Gastrocnemius medialis (tissue), 4 donors: ENCODE measurements at regions not wholly inside any gene's neighbourhood (a gene's known extent, or its start where the extent isn't known, plus 50 kb on each side); places are given as distances from the start of the nearest gene placed in this dataset.

Experiments
- ATAC-seq, 2 donors: fragments of 150-250 bp; one replicate each; pipeline ENCODE4 v1.9.1; 2016
- DNase-seq, 2 donors: peaks; one replicate each; pipeline ENCODE4 v3.0.0-alpha.2; 2019
- H3K27ac ChIP-seq, 4 donors: fragments of 200-600 bp; sonication (generic); 1 replicate in 1 of 4; 2 replicates in 3 of 4; pipeline ENCODE4 v1.5.1; 2016 to 2018; ENCODE audit warnings: mild to moderate bottlenecking in 2 of 4, moderate library complexity in 1 of 4
- H3K27me3 ChIP-seq, 3 donors: fragments of 200-600 bp; sonication (generic) in 2 of 3; 1 replicate in 1 of 3; 2 replicates in 2 of 3; pipeline versions ENCODE4 v1.5.1 to v1.6.0; 2016 to 2019; ENCODE audit warnings: mild to moderate bottlenecking in 1 of 3, moderate library complexity in 1 of 3
- H3K36me3 ChIP-seq, 2 donors: fragments of 200-600 bp; sonication (generic) in 1 of 2; one replicate each; pipeline ENCODE4 v1.5.1; 2017 to 2018
- H3K4me1 ChIP-seq, 2 donors: fragments of 200-600 bp; sonication (generic) in 1 of 2; one replicate each; pipeline ENCODE4 v1.5.1; 2016 to 2017; ENCODE audit warnings: mild to moderate bottlenecking in 2 of 2
- H3K4me3 ChIP-seq, 4 donors: fragments of 200-600 bp; sonication (generic) in 3 of 4; 1 replicate in 1 of 4; 2 replicates in 3 of 4; pipeline ENCODE4 v1.5.1; 2016 to 2019; ENCODE audit warnings: mild to moderate bottlenecking in 2 of 4
- H3K9me3 ChIP-seq, 3 donors: fragments of 200-600 bp; sonication (generic) in 2 of 3; 1 replicate in 1 of 3; 2 replicates in 2 of 3; pipeline ENCODE4 v1.5.1; 2016 to 2019
- POLR2A ChIP-seq, 2 donors: fragments of 450-650 bp; IDR thresholded peaks; one replicate each; pipeline ENCODE4 v1.6.1; 2017; ENCODE audit warnings: antibody characterized with exemption in 2 of 2, mild to moderate bottlenecking in 2 of 2, moderate library complexity in 2 of 2
- in situ Hi-C, 4 donors: fragments of 200-750 bp; cut with MboI; loops; one replicate each; pipeline versions ENCODE4 v1.15.0 to v1.8.0; 2017; ENCODE audit warnings: low sequenced_read_pairs in 4 of 4
- intact Hi-C: fragments of 100-400 bp; cut with DNase I; formaldehyde crosslinking; loops from one replicate; pipeline ENCODE4 v1.15.1; 2023; ENCODE audit warnings: low total_unique reads
- TF ChIP-seq, protein P1 (sequence below), 5 experiments: fragments of 450-650 bp in 3 of 5; fragments of 200-600 bp in 2 of 5; sonication (generic) in 2 of 5; IDR thresholded peaks in 4 of 5; conservative IDR thresholded peaks in 1 of 5; 1 replicate in 4 of 5; 2 replicates in 1 of 5; pipeline ENCODE4 v1.5.1; 2016 to 2019; ENCODE audit warnings: antibody characterized with exemption in 5 of 5, mild to moderate bottlenecking in 3 of 5, moderate library complexity in 3 of 5

DNA sequence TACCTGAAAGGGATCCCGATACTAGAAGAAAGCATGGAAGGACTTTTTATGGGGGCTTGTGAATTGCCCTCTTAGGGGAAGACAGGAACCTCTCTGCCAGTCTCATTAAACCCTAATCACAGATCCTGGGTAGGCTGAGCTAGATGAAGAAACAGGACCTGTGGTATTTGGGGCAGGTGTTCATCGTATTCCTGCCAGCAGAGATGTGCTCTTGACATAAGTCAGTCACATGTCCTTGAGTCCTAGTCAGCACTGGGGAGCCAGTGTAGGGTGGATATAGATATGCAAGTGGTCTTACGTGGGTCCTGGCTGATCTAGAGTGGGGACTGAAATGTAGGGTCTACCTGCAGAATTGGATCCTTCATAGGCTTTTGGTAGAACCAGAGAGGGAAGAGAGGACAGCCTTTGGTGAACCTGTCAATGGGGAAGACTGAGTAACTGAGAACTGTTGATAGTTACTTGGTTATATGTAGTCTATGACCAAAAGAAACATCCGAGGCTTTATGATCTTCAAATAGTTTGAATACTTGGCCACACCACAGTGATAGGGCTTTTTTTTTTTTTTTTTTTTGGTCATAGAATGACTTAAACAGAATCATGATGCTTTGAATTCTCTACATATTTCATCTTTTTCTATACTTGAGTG, 63.5 kb upstream of the WDR1 start:
- peaks cover 0 to 2% of the 10 kb centered on the region in 2 donors for H3K4me1 ChIP-seq

DNA sequence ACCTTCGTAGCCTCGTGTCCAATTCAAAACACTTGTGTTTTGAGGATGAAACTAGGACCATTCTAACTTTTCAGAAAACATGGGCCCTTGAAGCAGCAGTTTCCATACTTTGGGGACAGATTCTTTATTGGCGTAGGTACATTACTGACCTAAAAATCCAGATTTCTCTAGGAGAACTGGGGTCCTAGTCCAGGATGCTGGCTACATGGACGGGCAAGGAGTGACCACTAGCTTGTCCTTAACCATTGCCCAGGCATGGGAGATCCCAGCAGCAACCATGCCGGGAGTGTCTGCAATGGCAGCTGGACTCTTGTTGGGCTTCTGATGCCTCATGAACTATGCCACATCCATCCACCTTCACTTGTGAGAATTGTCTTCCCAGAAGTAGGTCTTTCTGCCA, 62.2 kb upstream of the WDR1 start:
- peaks cover 13 to 15% of the 10 kb centered on the region in 2 donors for H3K4me1 ChIP-seq
- no peak overlapping the region for H3K4me3 ChIP-seq
- DNase-seq (no peak), ATAC-seq (no peak)
- in situ Hi-C loops = no loop called here
- H3K27ac ChIP-seq = no peak overlapping the region
- TF ChIP-seq POLR2A (IDR thresholded peaks at IDR 0.05) = no peak
- TF ChIP-seq, protein P1, sequence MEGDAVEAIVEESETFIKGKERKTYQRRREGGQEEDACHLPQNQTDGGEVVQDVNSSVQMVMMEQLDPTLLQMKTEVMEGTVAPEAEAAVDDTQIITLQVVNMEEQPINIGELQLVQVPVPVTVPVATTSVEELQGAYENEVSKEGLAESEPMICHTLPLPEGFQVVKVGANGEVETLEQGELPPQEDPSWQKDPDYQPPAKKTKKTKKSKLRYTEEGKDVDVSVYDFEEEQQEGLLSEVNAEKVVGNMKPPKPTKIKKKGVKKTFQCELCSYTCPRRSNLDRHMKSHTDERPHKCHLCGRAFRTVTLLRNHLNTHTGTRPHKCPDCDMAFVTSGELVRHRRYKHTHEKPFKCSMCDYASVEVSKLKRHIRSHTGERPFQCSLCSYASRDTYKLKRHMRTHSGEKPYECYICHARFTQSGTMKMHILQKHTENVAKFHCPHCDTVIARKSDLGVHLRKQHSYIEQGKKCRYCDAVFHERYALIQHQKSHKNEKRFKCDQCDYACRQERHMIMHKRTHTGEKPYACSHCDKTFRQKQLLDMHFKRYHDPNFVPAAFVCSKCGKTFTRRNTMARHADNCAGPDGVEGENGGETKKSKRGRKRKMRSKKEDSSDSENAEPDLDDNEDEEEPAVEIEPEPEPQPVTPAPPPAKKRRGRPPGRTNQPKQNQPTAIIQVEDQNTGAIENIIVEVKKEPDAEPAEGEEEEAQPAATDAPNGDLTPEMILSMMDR (IDR thresholded peaks at IDR 0.05 in 4 of 5, conservative IDR thresholded peaks at IDR 0.05 in 1 of 5) = no peak
- H3K9me3 ChIP-seq = no peaks in the 10 kb centered on the region
- no peaks in the 10 kb centered on the region for H3K36me3 ChIP-seq
- no peaks in the 10 kb centered on the region for H3K27me3 ChIP-seq
- intact Hi-C loops = no loop called here

More for the DNA sequence above, 63.5 kb upstream of the WDR1 start:
- no peak for ATAC-seq
- no peak for TF ChIP-seq POLR2A (IDR thresholded peaks at IDR 0.05)
- TF ChIP-seq, protein P1 (IDR thresholded peaks at IDR 0.05 in 4 of 5, conservative IDR thresholded peaks at IDR 0.05 in 1 of 5) = no peak
- intact Hi-C loops (no loop called here), in situ Hi-C loops (no loop called here)
- Histone ChIP-seq H3K27ac (no peak overlapping the region), H3K4me3 (no peak overlapping the region), H3K27me3 (no peaks in the 10 kb centered on the region), H3K9me3 (no peaks in the 10 kb centered on the region), H3K36me3 (no peaks in the 10 kb centered on the region)
- no peak for DNase-seq

DNA sequence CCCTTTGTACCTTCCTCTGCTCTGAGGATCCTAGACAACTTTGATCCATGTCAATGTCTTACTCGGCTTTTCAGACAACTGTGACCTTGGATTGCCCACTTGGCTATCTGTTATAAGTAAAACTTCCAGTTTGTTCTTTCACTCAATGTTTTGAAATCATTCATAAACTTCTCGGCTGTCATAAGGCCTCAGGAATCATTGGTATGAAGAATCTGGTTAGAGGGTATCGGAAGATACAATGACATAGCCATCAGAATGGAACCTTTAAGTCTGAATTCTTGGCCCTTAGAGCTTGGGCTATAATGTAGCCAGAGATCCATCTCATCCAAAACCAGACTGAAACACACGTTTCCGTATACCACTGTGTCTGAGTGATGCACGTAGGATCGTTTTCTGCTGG, 59.0 kb upstream of the WDR1 start:
- in situ Hi-C loops = no loop called here
- ATAC-seq = no peak
- Histone ChIP-seq H3K27ac (no peak overlapping the region), H3K36me3 (no peaks in the 10 kb centered on the region), H3K4me3 (no peak overlapping the region), H3K27me3 (no peaks in the 10 kb centered on the region), H3K4me1 (peaks cover 25 to 31% of the 10 kb centered on the region in 2 donors), H3K9me3 (no peaks in the 10 kb centered on the region)
- TF ChIP-seq, protein P1 (IDR thresholded peaks at IDR 0.05 in 4 of 5, conservative IDR thresholded peaks at IDR 0.05 in 1 of 5) = no peak
- TF ChIP-seq POLR2A (IDR thresholded peaks at IDR 0.05) = no peak
- DNase-seq = no peak
- intact Hi-C loops = no loop called here

GRCh38 chr4:10173754-10174749, 57.5 kb upstream of the WDR1 start:
- H3K4me1 ChIP-seq = peaks cover 25 to 31% of the 10 kb centered on the region in 2 donors
- intact Hi-C loops (loop anchor here (2.0 kb wide), 1 partner anchor 57 kb away; the partner anchor contains the start of gene WDR1), in situ Hi-C loops (loop anchor here in 1 of 4 donors (25.0 kb wide), 1 partner anchor 238 kb away; no protein-coding TSS in a partner anchor)
- no peaks in the 10 kb centered on the region for H3K36me3 ChIP-seq
- DNase-seq = peak; percentile 58 to 85
- H3K27me3 ChIP-seq = no peaks in the 10 kb centered on the region
- peak overlapping the region in 1 of 4 donors; percentile 10 for H3K4me3 ChIP-seq
- no peaks in the 10 kb centered on the region for H3K9me3 ChIP-seq
- TF ChIP-seq POLR2A (IDR thresholded peaks at IDR 0.05) = no peak
- TF ChIP-seq, protein P1 (IDR thresholded peaks at IDR 0.05 in 4 of 5, conservative IDR thresholded peaks at IDR 0.05 in 1 of 5) = no peak
- ATAC-seq = peak; percentile 71 to 81
- peak overlapping the region; percentile 63 to 77 (median 70) for H3K27ac ChIP-seq
